ENCODE measurements at regions not wholly inside any gene's neighbourhood (a gene's known extent, or its start where the extent isn't known, plus 50 kb on each side); places are given as distances from the start of the nearest gene placed in this dataset.
"Not testable (repeated sequence)": the region's sequence is repeated elsewhere in the genome, so short reads cannot be mapped to it uniquely, and the experiment has no call there.

DNA sequence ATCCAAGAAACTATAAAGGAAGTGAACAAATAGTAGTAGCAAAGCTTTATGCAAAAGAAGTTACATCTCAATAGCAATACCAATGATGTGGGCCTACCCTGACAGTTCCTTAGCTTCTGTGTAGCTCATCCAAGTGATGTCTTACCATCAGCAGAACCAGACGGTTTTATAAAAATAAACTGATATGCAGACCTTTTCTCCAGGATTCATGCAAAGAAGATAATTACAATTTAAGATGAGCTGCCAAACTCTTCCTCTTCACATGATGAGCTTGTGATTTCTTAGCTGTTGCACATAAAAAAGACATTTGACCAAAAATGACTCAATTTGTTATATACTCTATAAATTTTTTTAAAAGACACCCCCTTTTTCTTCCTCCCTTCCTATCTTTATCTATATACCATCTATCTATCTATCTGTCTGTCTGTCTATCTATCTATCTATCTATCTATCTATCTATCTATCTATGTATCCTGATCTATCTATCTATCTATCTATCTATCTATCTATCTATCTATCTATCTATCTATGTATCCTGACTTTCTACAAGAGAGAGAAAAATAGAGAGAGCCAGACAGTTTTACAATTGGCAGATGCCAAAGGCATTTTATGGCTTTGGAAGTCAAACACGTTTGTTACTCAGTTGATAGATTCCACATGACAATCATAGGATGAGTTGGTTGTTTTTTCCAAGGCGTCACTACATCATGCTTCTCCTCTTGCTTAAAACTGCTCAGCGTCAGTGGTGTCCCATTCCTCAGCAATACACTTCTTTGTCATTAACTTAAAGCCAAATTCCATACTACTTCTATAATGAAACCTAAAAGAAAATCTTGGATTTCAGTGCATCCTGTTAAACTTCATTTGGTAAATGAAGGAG is 65.9 kb upstream of the ACTR3 start:
- Histone ChIP-seq H3K9ac (ENCODE audit: low read length) (no peak overlapping the region), H3K27me3 (replicated peaks; ENCODE audit: control insufficient read depth, insufficient read depth, low read length) (no peaks in the 10 kb centered on the region), H3K9me3 (ENCODE audit: control insufficient read depth, low read length) (no peaks in the 10 kb centered on the region), H3K4me3 (ENCODE audit: low read length) (no peak overlapping the region), H3K4me1 (ENCODE audit: control insufficient read depth, insufficient read depth, low read length) (peaks cover 4% of the 10 kb centered on the region), H3K36me3 (ENCODE audit: control insufficient read depth, insufficient read depth, low read length, severe bottlenecking) (no peaks in the 10 kb centered on the region)
- DNase-seq (ENCODE audit: low read depth), result no peak

DNA sequence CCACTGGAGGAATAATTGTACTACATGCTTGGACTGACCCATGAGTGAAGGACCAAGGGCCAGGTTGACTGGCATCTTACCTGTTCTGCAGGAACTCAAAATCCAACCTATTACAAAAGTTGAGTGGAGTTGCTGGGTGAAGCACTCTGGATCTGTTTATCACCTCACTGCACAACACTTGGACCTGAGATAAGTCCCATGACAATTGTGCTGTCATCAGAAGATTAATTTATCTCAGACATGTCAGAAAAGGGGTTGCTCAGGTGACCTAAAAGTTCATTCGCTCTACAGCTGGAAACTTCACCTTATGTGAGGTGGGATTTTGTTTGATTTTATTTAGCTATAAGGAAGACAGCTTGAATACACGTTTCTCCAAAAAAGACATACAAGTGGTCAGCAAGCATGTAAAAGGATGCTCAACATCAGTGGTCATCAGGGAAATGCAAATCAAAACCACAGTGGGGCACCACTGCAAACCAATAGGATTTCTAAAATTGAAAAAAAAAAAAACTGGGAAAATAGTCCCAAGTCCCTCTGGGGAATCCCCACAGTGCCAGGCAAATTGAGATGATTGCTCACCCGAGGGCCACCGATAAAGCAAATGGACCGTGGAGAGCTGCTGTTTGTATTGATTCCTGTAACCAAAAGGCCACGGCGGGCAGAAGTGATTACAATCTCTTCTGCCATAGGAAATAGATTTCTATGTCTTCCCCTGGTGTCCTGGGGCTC is 65.8 kb upstream of the SLC35F5 start:
- no peak overlapping the region for H3K4me3 ChIP-seq (ENCODE audit: low read length)
- H3K36me3 ChIP-seq (ENCODE audit: control insufficient read depth, insufficient read depth, low read length, severe bottlenecking), result no peaks in the 10 kb centered on the region
- H3K9ac ChIP-seq (ENCODE audit: low read length), result no peak overlapping the region
- H3K27me3 ChIP-seq (replicated peaks; ENCODE audit: control insufficient read depth, insufficient read depth, low read length), result no peaks in the 10 kb centered on the region
- peaks cover 17% of the 10 kb centered on the region for H3K4me1 ChIP-seq (ENCODE audit: control insufficient read depth, insufficient read depth, low read length)
- no peak for DNase-seq (ENCODE audit: low read depth)
- H3K9me3 ChIP-seq (ENCODE audit: control insufficient read depth, low read length), result no peaks in the 10 kb centered on the region

DNA sequence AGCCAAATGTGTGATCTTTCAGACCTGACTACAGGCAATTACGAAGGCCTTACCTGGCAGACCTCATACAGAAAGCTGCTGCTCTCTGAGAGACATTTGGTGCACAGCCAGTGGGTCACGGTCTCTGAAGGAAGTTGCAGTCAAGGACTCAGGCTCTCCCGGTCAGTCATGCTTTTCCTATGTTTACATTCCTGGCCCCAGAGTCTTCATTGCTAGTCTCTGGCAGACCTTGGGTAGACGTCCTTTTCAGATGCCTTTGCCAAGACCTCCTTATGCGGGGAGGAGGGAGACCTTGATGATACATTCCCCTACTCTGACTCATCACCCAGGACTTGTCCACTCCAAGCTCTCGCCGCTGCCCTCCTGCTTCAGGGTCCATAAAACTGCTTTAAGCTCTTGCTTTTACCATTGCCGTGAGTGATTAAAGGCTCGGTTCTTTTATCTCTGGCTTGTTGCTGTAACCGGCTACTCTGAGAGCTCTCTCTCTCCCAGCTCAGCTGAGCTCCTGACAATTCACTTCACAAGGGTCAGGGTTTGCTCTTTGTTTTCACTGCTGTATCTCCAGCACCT is 62.0 kb upstream of the SLC35F5 start:
- no peaks in the 10 kb centered on the region for H3K9me3 ChIP-seq (ENCODE audit: control insufficient read depth, low read length)
- peak overlapping the region; percentile 64 for H3K4me3 ChIP-seq (ENCODE audit: low read length)
- DNase-seq (ENCODE audit: low read depth), result peak; percentile 93
- H3K27me3 ChIP-seq (replicated peaks; ENCODE audit: control insufficient read depth, insufficient read depth, low read length), result no peaks in the 10 kb centered on the region
- H3K9ac ChIP-seq (ENCODE audit: low read length), result peak overlapping the region; percentile 53
- H3K4me1 ChIP-seq (ENCODE audit: control insufficient read depth, insufficient read depth, low read length), result peaks cover 17% of the 10 kb centered on the region
- H3K36me3 ChIP-seq (ENCODE audit: control insufficient read depth, insufficient read depth, low read length, severe bottlenecking), result no peaks in the 10 kb centered on the region

DNA sequence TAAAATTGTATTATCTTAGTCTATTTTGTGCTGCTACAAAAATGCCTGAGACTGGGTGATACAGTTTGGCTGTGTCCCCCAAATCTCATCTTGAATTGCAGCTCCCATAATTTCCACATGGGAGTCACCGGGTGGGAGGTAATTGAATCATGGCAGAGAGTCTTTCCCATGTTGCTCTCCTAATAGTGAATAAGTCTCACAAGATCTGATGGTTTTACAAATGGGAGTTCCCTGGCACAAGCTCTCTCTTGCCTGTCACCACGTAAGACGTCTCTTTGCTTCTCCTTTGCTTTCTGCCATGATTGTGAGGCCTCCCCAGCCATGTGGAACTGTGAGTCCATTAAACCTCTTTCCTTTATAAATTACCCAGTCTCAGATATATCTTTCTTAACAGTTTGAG is 57.0 kb upstream of the SLC35F5 start:
- H3K36me3 ChIP-seq (ENCODE audit: control insufficient read depth, insufficient read depth, low read length, severe bottlenecking); H3K9me3 ChIP-seq (ENCODE audit: control insufficient read depth, low read length); H3K9ac ChIP-seq (ENCODE audit: low read length); H3K4me3 ChIP-seq (ENCODE audit: low read length); H3K27me3 ChIP-seq (replicated peaks; ENCODE audit: control insufficient read depth, insufficient read depth, low read length); DNase-seq (ENCODE audit: low read depth): not testable (repeated sequence)
- H3K4me1 ChIP-seq (ENCODE audit: control insufficient read depth, insufficient read depth, low read length), result peaks cover 11% of the 10 kb centered on the region

DNA sequence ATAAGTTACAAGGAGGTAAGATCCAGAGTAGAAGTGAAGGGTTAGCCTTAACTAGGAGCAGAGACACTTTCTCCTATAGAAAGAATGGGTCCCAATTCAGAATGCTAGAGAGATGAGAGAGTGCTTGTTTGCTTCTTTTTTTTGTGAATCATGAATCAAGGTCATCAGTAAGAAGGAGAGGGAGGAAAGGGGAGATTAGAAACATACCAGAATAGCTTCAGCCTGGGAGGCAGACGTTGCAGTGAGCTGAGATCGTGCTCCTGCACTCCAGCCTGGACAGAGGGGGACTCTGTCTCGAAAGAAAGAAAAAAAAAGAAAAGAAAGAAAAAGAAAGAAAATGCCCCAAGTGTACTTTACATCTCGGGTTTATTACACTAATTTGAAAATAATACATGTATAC is 55.8 kb upstream of the SLC35F5 start:
- H3K4me1 ChIP-seq (ENCODE audit: control insufficient read depth, insufficient read depth, low read length), result peaks cover 4% of the 10 kb centered on the region
- H3K9ac ChIP-seq (ENCODE audit: low read length), result no peak overlapping the region
- no peaks in the 10 kb centered on the region for H3K36me3 ChIP-seq (ENCODE audit: control insufficient read depth, insufficient read depth, low read length, severe bottlenecking)
- no peak overlapping the region for H3K4me3 ChIP-seq (ENCODE audit: low read length)
- no peaks in the 10 kb centered on the region for H3K27me3 ChIP-seq (replicated peaks; ENCODE audit: control insufficient read depth, insufficient read depth, low read length)
- no peak for DNase-seq (ENCODE audit: low read depth)
- H3K9me3 ChIP-seq (ENCODE audit: control insufficient read depth, low read length), result no peaks in the 10 kb centered on the region

DNA sequence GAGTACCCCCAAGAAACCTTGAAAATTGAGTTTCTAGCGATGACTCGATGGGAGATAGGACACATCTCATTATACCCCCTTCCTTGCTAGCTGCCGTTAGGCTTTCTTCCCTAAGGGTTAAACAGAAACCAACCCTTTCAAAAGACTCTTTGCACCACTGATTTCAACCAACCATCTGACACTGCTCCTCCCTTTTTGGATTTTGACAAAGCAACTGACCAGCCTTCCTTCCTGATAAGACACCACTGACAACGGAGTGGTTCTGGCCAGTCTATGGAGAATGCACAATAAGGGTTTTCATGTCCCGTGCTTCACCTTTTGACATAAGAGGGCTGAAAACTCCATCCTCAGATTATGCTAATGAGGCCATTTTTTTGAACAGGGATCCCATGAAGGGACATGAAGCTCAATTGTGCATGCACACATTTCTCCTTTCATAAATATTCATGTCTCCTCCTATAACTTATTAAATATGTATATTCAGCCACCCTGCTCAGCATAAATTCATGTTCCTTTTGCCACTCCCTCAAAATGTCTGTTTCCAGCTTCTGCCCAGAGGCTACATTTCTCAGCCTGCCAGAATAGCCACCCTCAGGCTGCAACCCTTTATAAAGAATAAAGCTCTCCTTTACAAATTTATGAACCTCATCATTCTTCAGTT is 52.8 kb upstream of the SLC35F5 start:
- no peaks in the 10 kb centered on the region for H3K36me3 ChIP-seq (ENCODE audit: control insufficient read depth, insufficient read depth, low read length, severe bottlenecking)
- H3K4me3 ChIP-seq (ENCODE audit: low read length), result no peak overlapping the region
- H3K9ac ChIP-seq (ENCODE audit: low read length), result no peak overlapping the region
- no peaks in the 10 kb centered on the region for H3K27me3 ChIP-seq (replicated peaks; ENCODE audit: control insufficient read depth, insufficient read depth, low read length)
- no peak for DNase-seq (ENCODE audit: low read depth)
- no peaks in the 10 kb centered on the region for H3K9me3 ChIP-seq (ENCODE audit: control insufficient read depth, low read length)
- H3K4me1 ChIP-seq (ENCODE audit: control insufficient read depth, insufficient read depth, low read length), result peaks cover 4% of the 10 kb centered on the region

DNA sequence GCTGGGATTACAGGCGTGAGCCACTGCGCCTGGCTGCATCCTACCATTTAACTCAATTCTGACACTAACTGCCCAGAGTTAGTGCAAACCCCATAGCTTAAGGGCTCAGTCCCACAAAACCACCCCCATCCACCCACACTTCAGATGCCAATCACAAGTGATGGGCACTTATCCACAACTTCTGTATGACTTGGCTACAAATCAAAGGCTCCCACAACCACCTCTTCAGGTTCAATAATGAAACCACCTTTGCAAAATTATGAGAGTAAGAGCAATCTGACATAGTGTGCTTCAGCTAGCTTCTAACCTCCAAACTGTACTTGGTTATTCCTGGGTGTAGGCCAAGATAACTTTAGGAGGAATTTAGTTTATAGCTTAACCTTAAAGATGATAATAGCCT is 51.3 kb upstream of the SLC35F5 start:
- Histone ChIP-seq H3K36me3 (ENCODE audit: control insufficient read depth, insufficient read depth, low read length, severe bottlenecking) (no peaks in the 10 kb centered on the region), H3K4me1 (ENCODE audit: control insufficient read depth, insufficient read depth, low read length) (peaks cover 4% of the 10 kb centered on the region), H3K27me3 (replicated peaks; ENCODE audit: control insufficient read depth, insufficient read depth, low read length) (no peaks in the 10 kb centered on the region), H3K4me3 (ENCODE audit: low read length) (no peak overlapping the region), H3K9me3 (ENCODE audit: control insufficient read depth, low read length) (no peaks in the 10 kb centered on the region), H3K9ac (ENCODE audit: low read length) (no peak overlapping the region)
- no peak for DNase-seq (ENCODE audit: low read depth)

DNA sequence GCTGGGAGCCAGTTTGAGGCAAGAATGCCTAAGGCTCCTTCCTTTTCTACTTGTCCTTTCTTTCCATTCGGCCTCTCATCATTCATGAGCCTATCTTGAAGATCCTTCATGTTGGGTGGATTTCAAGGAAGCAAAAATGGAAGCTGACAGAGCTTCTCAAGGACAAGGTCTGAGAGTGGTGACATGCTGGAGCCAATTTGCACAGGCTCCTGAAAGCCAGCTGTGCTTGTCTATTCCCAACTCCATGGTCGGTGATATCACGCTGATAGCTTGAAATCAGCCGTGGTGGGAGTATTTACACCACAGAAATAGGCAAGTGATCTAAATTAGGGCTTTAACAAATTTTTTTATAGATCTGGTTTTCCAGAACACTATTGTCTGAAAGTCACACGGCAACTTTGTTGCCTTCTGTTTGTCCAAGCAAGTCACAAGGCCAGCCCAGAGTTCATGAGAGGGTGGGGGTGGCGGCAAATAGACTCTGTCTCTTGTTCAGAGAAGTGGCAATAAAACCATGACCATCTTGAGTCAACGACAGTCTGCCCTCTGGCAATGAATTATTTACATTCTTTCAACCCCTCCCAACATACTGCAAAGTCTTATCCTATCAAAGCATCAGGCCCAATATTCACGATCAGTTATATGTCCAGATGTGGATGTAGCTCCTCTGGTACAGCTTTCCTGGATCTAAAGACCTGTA is 49.9 kb upstream of the SLC35F5 start:
- Histone ChIP-seq H3K27me3 (replicated peaks; ENCODE audit: control insufficient read depth, insufficient read depth, low read length) (no peaks in the 10 kb centered on the region), H3K9ac (ENCODE audit: low read length) (no peak overlapping the region), H3K4me3 (ENCODE audit: low read length) (no peak overlapping the region), H3K9me3 (ENCODE audit: control insufficient read depth, low read length) (no peaks in the 10 kb centered on the region), H3K36me3 (ENCODE audit: control insufficient read depth, insufficient read depth, low read length, severe bottlenecking) (no peaks in the 10 kb centered on the region), H3K4me1 (ENCODE audit: control insufficient read depth, insufficient read depth, low read length) (no peaks in the 10 kb centered on the region)
- DNase-seq (ENCODE audit: low read depth), result no peak
